Colonic mucosa (tissue), 4 donors: ENCODE measurements at regions not wholly inside any gene's neighbourhood (a gene's known extent, or its start where the extent isn't known, plus 50 kb on each side); places are given as distances from the start of the nearest gene placed in this dataset.

Experiments
- DNase-seq: peaks from one replicate; pipeline ENCODE4 v3.0.0-alpha.2; 2020
- H3K27ac ChIP-seq: fragments of 200-600 bp; one replicate; pipeline ENCODE4 v1.8.0; 2021
- H3K27me3 ChIP-seq: fragments of 200-600 bp; one replicate; pipeline ENCODE4 v1.8.0; 2021
- H3K36me3 ChIP-seq: fragments of 200-600 bp; one replicate; pipeline ENCODE4 v1.8.0; 2021
- H3K4me1 ChIP-seq: fragments of 200-600 bp; one replicate; pipeline ENCODE4 v1.8.0; 2021; ENCODE audit warnings: mild to moderate bottlenecking
- H3K4me3 ChIP-seq: fragments of 200-600 bp; one replicate; pipeline ENCODE4 v1.8.0; 2021
- H3K9ac ChIP-seq, 2 donors: one replicate each; pipeline ENCODE4 v1.7.0; 2013; ENCODE audit warnings: control low read depth in 2 of 2, low read depth in 2 of 2, low read length in 2 of 2
- H3K9me3 ChIP-seq: fragments of 200-600 bp; one replicate; pipeline ENCODE4 v1.8.0; 2021
- intact Hi-C: fragments of 100-400 bp; cut with DNase I; formaldehyde crosslinking; loops from one replicate; pipeline ENCODE4 v1.14.1; 2022
- TF ChIP-seq, protein P1 (sequence below): fragments of 200-600 bp; IDR thresholded peaks from one replicate; pipeline ENCODE4 v1.8.0; 2022; ENCODE audit warnings: antibody characterized with exemption, mild to moderate bottlenecking
- donor health status: healthy.
- donor health status: DM: no; HTN: no; CAD: no.
- donor health status: DM: no; HTN: no; CAD: no.

DNA sequence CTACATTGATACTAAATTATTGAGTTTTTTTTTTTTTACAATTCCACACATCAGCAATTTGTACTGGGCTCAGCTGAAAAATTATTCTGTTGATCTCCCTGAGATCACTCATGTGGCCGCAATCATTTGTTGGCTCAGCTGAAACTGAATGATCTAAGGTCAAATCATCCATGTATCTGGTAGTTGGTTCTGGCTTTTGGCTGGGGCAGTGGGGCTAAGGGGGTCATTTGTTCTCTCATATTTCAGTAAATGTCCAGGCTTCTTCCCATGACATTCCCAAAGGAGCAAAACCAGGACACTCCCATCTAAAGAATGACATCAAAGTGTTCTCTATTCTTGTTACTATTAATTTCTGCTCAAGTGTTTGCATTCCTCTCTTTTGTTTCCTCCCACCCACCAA, 806.7 kb upstream of the ADGRL2 start:
- Histone ChIP-seq H3K9ac (no peak overlapping the region), H3K27ac (no peak overlapping the region), H3K36me3 (no peaks in the 10 kb centered on the region), H3K9me3 (no peaks in the 10 kb centered on the region), H3K27me3 (no peaks in the 10 kb centered on the region), H3K4me1 (no peaks in the 10 kb centered on the region), H3K4me3 (no peak overlapping the region)
- no peak for DNase-seq
- intact Hi-C loops, result no loop called here
- TF ChIP-seq, protein P1, sequence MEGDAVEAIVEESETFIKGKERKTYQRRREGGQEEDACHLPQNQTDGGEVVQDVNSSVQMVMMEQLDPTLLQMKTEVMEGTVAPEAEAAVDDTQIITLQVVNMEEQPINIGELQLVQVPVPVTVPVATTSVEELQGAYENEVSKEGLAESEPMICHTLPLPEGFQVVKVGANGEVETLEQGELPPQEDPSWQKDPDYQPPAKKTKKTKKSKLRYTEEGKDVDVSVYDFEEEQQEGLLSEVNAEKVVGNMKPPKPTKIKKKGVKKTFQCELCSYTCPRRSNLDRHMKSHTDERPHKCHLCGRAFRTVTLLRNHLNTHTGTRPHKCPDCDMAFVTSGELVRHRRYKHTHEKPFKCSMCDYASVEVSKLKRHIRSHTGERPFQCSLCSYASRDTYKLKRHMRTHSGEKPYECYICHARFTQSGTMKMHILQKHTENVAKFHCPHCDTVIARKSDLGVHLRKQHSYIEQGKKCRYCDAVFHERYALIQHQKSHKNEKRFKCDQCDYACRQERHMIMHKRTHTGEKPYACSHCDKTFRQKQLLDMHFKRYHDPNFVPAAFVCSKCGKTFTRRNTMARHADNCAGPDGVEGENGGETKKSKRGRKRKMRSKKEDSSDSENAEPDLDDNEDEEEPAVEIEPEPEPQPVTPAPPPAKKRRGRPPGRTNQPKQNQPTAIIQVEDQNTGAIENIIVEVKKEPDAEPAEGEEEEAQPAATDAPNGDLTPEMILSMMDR, result no peak

DNA sequence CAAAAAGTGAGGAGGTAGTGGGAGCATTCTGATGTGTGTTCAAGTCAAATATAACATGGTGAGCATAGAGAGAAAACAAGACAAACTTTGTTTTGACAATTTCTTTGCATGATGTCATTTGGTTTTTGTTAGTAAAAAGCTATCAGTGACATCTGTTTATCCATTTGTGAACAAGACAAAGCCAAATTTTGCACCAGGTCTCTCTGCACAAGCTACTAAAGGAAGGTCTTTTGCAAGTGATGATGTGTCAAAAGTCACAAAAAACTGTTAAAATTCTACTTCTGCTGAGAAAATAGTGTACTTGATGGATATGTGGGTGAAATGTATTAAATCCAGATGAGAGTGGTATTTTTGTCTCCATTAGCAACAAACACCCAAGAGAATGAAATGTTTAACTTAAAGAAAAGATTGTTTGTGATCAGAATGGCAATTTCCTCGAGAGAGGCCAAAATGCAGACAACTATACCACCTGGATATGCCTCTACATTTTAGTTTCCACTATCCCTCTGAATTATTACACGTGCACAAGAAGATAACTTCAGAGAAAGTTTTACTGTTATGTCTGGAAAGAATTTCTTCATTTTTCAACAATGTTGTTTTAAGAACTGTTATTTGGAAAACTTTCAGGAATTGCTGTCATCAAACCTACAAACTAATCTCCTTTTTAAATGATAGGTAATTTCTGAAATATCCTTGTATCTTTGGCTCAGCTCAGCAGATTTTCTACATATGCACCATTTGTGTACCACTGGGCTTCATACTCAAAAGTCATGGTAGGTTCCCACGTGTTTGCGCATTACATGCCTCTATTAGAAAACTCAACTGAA, 807.4 kb upstream of the ADGRL2 start:
- intact Hi-C loops, result no loop called here
- no peaks in the 10 kb centered on the region for H3K36me3 ChIP-seq
- no peak overlapping the region for H3K27ac ChIP-seq
- no peaks in the 10 kb centered on the region for H3K9me3 ChIP-seq
- DNase-seq, result no peak
- no peaks in the 10 kb centered on the region for H3K4me1 ChIP-seq
- no peak overlapping the region for H3K9ac ChIP-seq
- no peak overlapping the region for H3K4me3 ChIP-seq
- H3K27me3 ChIP-seq, result no peaks in the 10 kb centered on the region
- TF ChIP-seq, protein P1, result no peak

DNA sequence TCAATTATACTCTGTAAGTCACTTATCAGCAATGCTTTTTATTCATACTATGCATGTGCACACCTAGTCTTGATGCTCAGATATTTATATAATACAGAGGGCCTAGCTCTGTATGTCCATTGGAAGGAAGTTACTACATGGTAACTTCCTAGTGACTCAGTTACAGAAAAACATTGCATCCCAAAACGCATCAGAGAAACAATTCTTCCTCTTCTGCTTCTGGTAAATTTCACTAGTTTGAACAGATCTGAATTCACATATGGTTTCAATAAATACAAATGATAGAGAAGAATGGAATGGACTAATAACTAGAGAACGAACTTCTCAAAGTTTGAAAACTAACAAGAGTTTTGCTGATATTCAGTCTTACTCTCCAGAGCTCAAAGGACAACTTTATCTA, 811.3 kb upstream of the ADGRL2 start:
- Histone ChIP-seq H3K36me3 (no peaks in the 10 kb centered on the region), H3K27me3 (no peaks in the 10 kb centered on the region), H3K9me3 (no peaks in the 10 kb centered on the region), H3K9ac (no peak overlapping the region), H3K4me1 (no peaks in the 10 kb centered on the region), H3K27ac (no peak overlapping the region), H3K4me3 (no peak overlapping the region)
- intact Hi-C loops, result no loop called here
- no peak for DNase-seq
- TF ChIP-seq, protein P1, result no peak

DNA sequence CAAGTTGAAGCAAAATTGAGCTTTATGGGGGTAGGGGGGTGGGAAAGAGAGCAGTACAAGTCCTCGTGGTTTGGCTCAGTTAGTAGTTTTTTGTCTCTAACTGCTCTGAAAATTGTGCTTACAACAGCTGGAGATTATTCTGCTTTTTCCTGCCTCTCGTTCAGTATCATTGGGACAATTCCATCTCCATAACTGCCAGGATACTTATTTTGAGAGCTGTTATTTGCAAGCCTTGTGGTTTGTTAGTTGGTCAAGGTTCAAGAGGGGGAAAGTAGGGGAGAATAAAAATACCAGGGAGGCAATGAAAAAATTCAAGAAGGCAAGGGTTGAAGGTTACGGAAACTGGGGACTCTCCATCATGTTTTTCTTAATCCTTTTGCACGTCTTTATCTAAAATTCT, 811.8 kb upstream of the ADGRL2 start:
- TF ChIP-seq, protein P1, result no peak
- Histone ChIP-seq H3K4me1 (no peaks in the 10 kb centered on the region), H3K9me3 (no peaks in the 10 kb centered on the region), H3K4me3 (no peak overlapping the region), H3K9ac (no peak overlapping the region), H3K27me3 (no peaks in the 10 kb centered on the region), H3K27ac (no peak overlapping the region), H3K36me3 (no peaks in the 10 kb centered on the region)
- DNase-seq, result no peak
- intact Hi-C loops, result no loop called here

DNA sequence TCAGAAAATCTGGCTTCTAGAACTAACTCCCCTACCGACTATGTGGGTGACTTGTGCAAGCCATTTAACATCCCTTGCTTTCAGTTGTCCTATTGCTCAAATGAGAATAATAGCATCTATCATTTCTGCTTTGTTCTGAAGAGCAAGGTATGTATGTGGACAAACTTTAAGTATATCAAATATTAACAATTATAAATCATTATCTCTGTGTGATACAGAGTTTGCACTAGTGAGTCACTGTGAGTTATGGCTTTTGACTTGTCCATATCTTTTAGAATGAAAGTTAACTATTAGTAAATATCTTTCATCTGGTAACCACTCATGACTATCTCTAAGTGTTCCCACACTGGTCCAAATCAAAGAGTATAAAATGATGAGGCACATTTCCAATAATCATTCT, 812.9 kb upstream of the ADGRL2 start:
- H3K27ac ChIP-seq, result no peak overlapping the region
- no peak for DNase-seq
- no peak overlapping the region for H3K9ac ChIP-seq
- no peaks in the 10 kb centered on the region for H3K36me3 ChIP-seq
- H3K4me3 ChIP-seq, result no peak overlapping the region
- TF ChIP-seq, protein P1, result no peak
- intact Hi-C loops, result no loop called here
- no peaks in the 10 kb centered on the region for H3K9me3 ChIP-seq
- no peaks in the 10 kb centered on the region for H3K27me3 ChIP-seq
- H3K4me1 ChIP-seq, result no peaks in the 10 kb centered on the region
